ENCODE measurements at regions not wholly inside any gene's neighbourhood (a gene's known extent, or its start where the extent isn't known, plus 50 kb on each side); places are given as distances from the start of the nearest gene placed in this dataset.

DNA sequence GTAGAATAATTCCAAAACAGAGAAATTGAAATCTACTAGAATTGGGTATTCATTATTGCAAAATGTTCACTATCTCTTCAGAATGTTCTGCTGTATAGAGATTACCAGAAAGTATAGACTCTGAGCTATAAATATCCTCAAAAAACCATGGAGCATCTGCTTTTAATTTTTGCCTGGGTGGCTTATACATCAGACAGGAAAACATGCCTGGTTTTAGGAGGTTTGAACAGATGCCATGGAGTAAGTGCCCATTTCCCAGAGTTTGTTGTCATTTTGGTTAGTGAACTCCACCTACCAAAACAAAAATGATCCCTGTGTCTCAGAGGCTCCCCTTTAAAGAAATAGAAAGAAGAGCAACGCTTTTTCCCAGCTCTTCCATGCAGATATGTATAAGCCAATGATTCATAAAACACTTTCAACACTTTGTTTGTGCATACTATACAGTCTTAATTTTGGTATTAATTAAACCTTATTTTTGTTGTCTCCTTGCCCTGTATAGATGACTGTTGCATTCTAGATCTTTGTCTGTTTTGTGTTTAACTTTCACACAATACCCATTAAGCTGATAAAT is 68.7 kb downstream of the MEPE start:
- TF ChIP-seq CTCF (IDR thresholded peaks at IDR 0.05; ENCODE audit: low read depth, low read length) = no peak
- no peak overlapping the region for H3K4me3 ChIP-seq (replicated peaks in 1 of 2; ENCODE audit: low read depth in 2 of 2, low read length in 2 of 2)
- peak in 1 of 2 donors; percentile 3 for DNase-seq (ENCODE audit: low read depth in 2 of 2)

DNA sequence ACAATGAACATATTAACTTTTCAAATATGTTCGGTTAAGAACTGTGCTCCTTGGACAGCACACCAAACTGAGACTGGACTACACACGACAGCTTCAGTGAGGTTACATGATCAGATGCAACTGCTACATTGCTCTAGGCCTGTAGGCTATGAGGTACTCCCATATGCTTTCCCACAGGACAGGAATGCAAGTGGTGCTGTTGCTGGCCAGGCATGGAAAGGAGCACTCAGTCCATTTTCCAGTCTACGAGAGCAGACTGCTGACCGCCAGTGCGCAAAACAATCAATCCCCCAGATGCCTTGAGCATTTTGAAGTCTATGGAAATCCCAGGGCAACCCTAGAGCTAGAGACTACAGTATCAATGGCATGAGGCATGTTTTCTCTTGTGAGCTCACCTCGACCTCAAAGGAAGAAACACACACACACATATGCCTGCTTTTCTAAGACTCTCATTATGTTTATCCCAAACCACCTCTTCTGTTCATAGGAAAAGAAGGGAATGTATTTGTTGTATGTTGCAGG is 70.8 kb upstream of the SPP1 start:
- TF ChIP-seq CTCF (IDR thresholded peaks at IDR 0.05; ENCODE audit: low read depth, low read length) = no peak
- no peak for DNase-seq (ENCODE audit: low read depth in 2 of 2)
- no peak overlapping the region for H3K4me3 ChIP-seq (replicated peaks in 1 of 2; ENCODE audit: low read depth in 2 of 2, low read length in 2 of 2)

DNA sequence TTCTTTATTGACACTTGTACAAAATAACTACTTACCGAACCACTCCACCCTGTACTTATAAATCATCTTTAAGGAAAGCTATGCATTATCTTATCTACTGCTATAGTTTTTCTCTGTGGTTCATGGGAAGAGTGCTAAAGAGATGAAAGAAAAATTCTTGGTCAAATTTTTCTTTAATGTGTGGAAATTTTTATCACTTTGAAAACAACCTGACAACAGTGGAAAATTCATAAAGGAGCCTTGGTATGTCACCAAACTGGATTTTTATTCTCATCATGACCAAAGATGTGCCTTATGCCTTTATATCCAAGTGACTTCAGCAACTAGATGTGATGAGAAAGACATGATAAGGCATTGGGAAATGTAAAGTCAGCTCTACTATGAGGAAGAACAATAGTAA is 67.2 kb upstream of the SPP1 start:
- DNase-seq (ENCODE audit: low read depth in 2 of 2) = no peak
- H3K4me3 ChIP-seq (replicated peaks in 1 of 2; ENCODE audit: low read depth in 2 of 2, low read length in 2 of 2) = no peak overlapping the region
- no peak for TF ChIP-seq CTCF (IDR thresholded peaks at IDR 0.05; ENCODE audit: low read depth, low read length)

- no peak for DNase-seq (ENCODE audit: low read depth in 2 of 2)
- TF ChIP-seq CTCF (IDR thresholded peaks at IDR 0.05; ENCODE audit: low read depth, low read length) = no peak
- H3K4me3 ChIP-seq (replicated peaks in 1 of 2; ENCODE audit: low read depth in 2 of 2, low read length in 2 of 2) = no peak overlapping the region
Observed at GRCh38 chr4:87910795-87911194, 64.7 kb upstream of the SPP1 start.

DNA sequence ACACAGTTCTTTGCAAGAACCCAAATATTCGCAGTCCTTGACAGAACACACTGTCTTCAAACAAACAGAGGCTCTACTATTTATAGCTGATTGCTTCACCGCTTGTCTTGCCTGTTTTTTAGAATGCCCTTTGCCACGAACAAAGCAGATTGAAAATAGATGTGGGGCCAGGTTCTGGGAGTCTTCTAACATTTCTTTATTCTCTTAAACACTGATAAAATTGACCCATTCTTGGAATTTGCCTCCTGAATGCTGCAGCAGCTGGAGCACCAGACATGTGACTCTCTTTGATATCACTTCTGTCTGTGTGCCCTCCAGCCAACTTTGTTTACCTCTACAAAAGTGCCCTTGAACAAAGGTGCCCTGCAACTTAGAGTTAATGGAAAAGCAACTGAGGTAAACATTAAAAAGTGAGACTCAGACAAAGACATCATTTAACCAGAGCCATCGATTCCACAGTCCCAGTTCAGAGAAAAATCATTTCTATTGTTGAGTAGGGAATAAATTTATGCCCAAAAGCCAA is 64.2 kb upstream of the SPP1 start:
- no peak overlapping the region for H3K4me3 ChIP-seq (replicated peaks in 1 of 2; ENCODE audit: low read depth in 2 of 2, low read length in 2 of 2)
- DNase-seq (ENCODE audit: low read depth in 2 of 2) = no peak
- TF ChIP-seq CTCF (IDR thresholded peaks at IDR 0.05; ENCODE audit: low read depth, low read length) = no peak

DNA sequence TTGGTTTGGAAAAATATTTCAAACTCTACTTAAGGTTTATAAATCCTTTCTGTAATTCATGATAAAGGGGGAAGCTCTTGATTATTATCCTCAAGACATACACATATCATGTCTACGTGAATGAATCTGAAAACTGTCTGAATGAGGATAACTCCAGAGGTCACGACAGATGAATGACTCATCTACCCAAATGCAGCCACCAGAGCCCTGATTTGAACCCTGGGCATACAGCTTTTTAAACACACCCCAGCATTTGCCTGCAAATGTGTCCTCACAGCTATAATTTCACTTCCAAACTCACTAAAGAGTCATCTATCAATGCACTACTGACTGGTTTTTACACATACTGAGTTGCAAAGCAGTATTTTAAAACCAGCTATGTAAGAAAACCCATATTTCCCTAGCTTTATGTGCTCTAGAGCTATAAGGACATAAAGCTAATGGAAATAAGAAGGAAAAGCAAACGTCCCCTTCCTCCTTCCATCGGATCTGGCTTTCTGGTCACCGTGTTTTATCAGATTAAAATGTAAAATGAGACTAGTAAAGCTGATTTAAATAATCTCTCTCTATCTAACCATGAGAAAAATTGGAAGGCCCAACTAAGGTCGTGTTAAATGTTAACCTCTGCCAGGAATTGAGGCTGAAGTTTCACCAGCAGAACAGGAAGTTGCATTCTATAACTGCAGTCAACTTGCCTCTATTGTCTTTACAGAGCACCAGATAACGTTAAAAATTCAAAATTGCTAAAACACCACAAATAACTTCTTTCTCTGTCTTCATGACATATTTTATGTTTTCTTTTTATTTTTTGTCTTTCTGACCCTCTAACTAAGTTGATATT is 63.1 kb upstream of the SPP1 start:
- peak in 1 of 2 donors; percentile 11 for DNase-seq (ENCODE audit: low read depth in 2 of 2)
- TF ChIP-seq CTCF (IDR thresholded peaks at IDR 0.05; ENCODE audit: low read depth, low read length) = no peak
- H3K4me3 ChIP-seq (replicated peaks in 1 of 2; ENCODE audit: low read depth in 2 of 2, low read length in 2 of 2) = no peak overlapping the region

Data from cardiac fibroblast (primary cell).